PC-3 (cell line): ENCODE measurements at regions not wholly inside any gene's neighbourhood (a gene's known extent, or its start where the extent isn't known, plus 50 kb on each side); places are given as distances from the start of the nearest gene placed in this dataset.

Experiments
- EZH2 ChIP-seq: fragments of 300-600 bp; sonication (generic); IDR thresholded peaks from one replicate; pipeline ENCODE4 v1.6.1; 2017; ENCODE audit warnings: antibody characterized with exemption, mild to moderate bottlenecking, low read length; ENCODE audit not compliant: unreplicated experiment
- TF ChIP-seq, protein P1 (sequence below): fragments of 300-600 bp; sonication (generic); conservative IDR thresholded peaks from 2 replicates; pipeline ENCODE4 v1.5.1; 2017; ENCODE audit warnings: antibody characterized with exemption, low read depth, mild to moderate bottlenecking, low read length

DNA sequence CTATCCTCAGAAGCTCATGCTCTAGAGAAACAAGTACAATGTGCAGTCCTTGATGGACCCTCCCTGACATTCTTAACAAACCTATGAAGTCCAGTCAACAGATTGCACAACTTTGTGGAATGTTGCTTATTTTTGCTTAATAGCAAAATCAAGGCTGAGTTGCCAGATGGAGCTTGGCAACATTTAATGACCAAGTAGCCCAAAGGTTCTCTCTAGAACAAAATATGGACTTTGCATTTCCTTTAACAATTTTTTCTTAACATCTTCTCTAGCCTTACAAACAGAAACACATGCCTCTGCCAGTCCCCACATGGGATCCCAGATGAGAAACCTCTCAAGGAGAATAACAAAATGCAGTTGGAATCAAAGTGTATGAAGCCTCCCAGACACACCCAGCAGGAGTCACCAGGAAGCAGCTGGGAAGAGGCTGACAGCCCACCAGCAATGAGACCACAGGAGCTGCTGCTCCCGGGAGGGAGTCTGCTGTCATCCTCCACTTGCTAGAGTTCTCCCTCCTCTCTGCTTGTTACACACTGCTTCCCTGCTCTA is 422.5 kb upstream of the CDIN1 start:
- TF ChIP-seq, protein P1, sequence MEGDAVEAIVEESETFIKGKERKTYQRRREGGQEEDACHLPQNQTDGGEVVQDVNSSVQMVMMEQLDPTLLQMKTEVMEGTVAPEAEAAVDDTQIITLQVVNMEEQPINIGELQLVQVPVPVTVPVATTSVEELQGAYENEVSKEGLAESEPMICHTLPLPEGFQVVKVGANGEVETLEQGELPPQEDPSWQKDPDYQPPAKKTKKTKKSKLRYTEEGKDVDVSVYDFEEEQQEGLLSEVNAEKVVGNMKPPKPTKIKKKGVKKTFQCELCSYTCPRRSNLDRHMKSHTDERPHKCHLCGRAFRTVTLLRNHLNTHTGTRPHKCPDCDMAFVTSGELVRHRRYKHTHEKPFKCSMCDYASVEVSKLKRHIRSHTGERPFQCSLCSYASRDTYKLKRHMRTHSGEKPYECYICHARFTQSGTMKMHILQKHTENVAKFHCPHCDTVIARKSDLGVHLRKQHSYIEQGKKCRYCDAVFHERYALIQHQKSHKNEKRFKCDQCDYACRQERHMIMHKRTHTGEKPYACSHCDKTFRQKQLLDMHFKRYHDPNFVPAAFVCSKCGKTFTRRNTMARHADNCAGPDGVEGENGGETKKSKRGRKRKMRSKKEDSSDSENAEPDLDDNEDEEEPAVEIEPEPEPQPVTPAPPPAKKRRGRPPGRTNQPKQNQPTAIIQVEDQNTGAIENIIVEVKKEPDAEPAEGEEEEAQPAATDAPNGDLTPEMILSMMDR, result no peak
- TF ChIP-seq EZH2, result no peak
